ENCODE measurements at regions not wholly inside any gene's neighbourhood (a gene's known extent, or its start where the extent isn't known, plus 50 kb on each side); places are given as distances from the start of the nearest gene placed in this dataset.

DNA sequence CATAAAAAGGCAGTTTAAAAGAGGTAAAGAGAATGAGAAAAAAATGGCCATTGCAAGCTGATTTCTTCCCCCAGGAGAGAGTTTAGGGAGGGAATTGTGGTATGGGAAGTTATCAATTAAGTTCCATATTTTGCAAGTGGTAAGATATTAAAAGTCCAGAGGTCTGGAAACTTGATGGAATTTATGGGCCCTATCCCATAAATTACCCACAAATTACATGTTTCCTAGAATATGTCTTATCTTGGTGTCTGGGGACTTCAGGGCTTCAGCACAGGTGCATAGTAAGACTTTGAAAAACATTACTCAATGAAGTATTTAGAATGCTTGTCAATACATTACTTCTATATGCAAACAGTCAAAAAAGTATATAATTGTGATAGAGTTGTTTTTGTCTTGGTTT, 614.9 kb upstream of the LRRC4C start:
- TF ChIP-seq CTCF (IDR thresholded peaks at IDR 0.05) (no peak), POLR2A (IDR thresholded peaks at IDR 0.05) (no peak)

Data from esophagus squamous epithelium (tissue), 4 donors.